ENCODE measurements at regions not wholly inside any gene's neighbourhood (a gene's known extent, or its start where the extent isn't known, plus 50 kb on each side); places are given as distances from the start of the nearest gene placed in this dataset.

DNA sequence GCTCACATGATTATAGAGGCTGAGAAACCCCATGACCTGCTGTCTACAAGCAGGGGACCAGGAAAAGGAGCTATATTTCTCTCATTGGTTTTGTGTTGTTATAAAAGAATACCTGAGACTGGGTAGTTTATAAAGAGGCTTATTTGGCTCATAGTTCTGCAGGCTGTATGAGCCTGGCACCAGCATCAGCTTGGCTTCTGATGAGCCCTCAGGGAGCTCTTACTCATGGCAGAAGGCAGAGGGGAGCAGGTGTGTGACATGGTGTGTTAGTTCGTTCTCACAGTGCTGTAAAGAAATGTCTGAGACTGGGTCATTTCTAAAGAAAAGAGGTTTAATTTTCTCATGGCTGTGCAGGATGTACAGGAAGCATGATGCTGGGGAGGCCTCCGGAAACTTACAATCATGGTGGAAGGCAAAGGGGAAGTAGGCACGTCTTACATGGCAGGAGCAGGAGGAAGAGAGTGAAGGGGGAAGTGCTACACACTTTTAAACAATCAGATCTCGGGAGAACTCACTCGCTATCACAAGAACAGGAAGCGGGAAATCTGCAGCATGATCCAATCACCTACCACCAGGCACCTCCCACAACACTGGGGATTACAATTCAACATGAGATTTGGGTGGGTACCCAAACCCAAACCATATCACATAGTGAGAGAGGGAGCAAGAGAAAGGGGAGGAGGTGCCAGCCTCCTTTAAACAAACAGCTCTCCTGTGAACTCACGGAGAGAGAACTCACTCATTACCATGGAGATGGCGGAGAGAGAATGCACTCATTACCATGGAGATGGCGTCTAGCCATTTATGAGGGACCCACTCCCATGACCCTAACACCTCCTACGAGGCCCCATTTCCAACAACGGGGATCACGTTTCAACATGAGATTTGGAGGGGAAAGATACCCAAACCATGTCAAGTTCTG, 133.4 kb downstream of the JCAD start:
- no peak for DNase-seq (ENCODE audit: low spot score)

DNA sequence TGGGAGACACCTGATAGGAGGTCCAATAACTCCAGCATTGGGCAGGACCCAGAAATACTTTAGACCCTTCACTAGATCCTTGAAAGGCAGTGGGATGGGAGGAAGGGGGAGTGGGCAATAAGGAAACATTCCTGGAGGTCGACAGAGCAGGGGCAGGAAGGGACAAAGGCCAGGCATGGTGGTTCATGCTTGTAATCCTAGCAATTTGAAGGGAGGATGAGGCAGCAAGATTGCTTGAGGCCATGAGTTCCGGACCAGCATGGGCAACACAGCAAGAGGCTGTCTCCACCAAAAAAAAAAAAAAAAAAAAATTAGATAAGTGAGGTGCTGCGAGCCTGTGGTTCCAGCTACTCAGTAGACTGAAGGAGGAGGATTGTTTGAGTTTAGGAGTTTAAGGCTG, 134.9 kb downstream of the JCAD start:
- no peak for DNase-seq (ENCODE audit: low spot score)

- DNase-seq (ENCODE audit: low spot score): no peak
These were observed 135.9 kb downstream of the JCAD start for GRCh38 chr10:29923416-29923965.

- DNase-seq (ENCODE audit: low spot score): no peak
These were observed 136.5 kb downstream of the JCAD start for GRCh38 chr10:29922892-29923291.

GRCh38 chr10:29922226-29922625, 137.2 kb downstream of the JCAD start:
- DNase-seq (ENCODE audit: low spot score): no peak

DNA sequence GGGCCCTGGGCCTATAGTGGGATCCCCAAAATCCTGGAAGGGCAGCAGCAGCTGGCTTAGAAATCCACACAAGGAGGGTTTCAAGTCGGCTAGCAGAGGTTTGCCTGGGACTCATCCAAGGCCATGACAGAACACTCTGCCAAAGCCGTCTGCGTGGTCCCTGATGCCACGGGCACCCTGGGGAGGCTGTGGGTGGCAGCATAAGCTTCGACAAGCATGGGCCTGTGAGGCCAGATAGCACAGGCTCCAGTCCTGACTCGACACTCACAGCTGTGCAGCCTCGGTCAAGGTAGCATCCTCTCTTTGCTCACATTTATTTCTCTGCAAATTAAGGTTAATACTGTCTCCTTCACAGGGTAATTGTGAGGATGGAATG, 138.3 kb downstream of the JCAD start:
- DNase-seq (ENCODE audit: low spot score): no peak

DNA sequence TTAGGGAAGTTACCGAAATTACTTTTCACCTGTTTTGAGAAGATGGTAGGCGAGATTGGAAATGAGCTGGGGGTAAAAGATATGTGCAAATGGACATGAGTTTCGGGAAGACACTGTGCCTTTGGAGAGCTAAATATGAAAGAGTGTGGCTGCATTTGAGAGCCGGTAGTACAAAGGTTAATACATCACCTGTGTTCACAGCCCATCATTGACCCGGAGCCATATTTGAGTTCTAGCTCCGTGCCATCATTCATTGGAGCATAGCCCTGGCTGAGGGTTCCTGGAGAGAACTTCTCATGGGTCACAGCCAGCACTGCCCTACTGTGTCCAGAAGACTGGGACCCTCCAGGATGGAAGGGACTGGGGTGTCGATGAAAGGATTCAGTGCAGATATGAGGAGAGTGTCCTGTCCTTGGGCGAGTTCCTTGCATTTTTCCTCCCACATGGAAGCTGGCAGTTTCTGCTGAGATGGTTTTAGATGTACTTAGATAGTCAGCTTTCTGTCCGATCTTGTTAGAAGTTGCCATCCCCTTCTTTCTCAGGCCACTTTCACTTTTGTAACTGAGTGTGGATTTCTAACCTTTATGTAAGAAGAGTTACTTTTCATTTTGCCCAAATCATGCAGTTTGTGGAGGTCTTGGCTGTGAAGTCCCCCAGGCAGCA, 138.8 kb downstream of the JCAD start:
- no peak for DNase-seq (ENCODE audit: low spot score)

DNA sequence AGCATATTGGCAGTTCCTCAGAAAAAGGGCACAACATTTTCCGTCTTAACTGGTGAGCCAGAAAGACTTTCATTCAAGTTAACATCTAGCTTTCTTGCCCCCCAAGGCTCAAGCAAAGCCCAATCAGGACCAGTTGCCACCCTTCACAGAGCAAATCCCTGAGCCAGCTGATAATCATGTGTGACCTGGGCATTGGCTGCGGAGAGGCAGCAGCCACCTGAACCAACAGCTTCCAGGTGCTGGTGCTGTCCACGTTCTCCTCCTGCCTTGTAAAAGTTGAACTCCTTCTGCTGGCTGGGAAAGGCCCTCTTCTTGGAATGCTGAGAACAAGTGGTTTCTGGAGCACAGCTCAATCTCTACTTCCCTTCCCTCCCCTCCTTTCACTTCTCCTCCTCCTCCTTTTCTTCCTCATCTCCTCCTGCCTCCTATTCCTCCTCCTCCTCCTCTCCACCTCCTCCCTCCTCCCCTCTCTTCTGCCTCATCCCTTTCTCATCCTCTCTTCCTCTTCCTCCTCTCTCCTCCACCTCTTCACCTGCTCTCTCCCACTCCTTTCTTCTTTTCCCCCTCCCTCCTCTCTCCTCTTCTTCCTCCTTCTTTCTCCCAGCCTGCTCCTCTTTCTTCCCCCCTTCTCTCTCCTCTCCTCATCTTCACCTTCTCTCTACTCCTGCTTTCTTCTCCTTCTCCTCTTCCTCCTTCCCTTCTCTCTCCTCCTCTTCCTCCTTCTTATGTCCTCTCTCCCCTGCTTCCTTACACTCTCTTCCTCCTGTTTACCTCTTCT, 140.6 kb downstream of the JCAD start:
- DNase-seq (ENCODE audit: low spot score): no peak

DNA sequence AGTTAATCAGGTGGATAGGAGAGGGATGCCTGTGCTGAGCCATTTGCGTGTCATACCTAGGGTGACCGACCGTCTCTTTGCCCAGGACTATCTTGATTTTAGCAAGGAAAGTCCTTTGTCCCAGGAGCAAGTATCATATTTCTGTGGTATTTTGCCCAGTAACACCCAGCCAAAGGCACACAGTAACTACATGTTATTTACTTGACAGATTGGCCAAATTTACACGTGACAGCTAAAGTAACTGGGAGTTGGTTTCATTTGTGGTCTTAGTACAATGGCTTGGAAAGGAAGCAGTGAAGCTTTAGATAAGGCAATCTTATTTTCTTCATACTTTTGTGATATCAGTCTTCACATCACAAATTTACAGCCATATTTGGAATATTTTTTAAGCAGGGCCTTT, 142.1 kb downstream of the JCAD start:
- DNase-seq (ENCODE audit: low spot score): no peak

- no peak for DNase-seq (ENCODE audit: low spot score)
These were observed 142.7 kb downstream of the JCAD start for GRCh38 chr10:29916669-29917068.

DNA sequence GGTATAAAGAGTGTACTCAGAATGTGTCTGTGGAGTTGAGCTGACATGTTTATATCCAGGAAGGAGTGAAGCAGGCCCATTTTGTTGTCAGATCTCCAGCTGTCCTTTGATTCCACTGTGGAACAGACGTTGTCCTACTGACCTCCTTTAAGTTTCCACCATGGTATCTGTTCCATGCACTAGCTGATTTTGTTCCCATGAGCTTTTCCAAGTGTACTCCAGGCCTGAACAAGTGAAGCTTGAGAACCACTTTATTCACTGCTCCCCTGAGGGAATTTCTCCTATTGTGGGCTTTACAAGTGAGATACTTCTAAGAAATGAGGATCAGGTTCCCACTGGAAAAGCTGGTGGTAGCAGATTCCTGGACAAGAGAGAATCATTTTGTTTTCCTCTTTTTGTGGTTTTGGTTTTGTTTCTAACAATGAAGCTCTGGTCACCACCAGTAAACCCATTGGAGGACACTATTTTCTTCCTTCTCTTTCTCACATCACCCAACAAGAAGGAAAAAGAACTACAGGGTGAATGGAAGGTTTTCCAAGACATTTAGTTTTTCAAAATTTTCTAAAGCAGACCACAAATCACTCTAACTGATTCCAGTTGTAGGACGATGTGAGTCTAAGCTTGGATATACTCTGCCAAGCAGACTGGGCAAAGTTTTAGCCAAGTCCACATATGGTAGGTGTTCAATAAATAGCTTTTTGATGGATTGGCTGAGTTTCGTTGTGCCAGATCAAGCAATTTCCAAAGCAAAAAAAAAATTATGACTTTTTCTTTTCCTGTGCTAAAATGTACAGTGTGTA, 144.2 kb downstream of the JCAD start:
- no peak for DNase-seq (ENCODE audit: low spot score)

DNA sequence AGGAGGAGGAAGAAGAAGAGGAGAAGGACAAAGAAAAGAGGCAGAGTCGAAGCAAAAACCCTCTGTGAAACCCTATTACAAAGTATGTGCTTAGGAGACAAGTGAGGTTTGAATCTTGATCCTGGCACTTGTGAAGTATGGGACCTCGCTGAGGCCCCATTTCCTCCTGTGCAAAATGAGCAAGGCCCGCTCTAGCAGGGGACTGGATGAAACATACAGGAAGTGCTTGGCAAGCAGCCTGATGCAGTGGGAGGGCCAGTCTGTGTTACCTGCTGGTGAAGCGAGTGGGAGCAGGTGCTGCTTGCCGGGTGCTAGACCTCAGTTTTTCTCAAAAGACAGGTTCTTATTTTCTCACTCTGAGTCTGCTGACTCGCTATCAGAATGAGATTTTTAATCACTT, 150.4 kb downstream of the JCAD start:
- no peak for DNase-seq (ENCODE audit: low spot score)

DNA sequence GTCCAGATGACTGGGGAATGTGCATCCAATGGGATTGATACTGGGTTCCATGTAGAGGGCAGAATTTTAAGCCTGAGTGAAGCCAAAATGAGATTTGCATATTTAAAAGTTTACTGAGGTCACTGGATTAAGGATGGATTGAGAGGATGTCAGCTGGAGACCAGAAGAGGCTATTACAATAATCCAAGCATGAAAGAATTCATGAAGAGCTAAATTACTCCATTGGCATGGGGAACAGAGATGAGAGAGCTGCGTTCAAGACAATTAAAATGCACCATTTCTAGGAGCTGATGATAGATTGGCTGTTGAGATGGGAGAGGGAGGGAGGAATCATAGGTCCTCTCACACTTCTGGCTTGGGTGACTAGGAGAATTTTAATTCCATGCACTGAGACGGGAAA, 158.5 kb downstream of the JCAD start:
- no peak for DNase-seq (ENCODE audit: low spot score)

DNA sequence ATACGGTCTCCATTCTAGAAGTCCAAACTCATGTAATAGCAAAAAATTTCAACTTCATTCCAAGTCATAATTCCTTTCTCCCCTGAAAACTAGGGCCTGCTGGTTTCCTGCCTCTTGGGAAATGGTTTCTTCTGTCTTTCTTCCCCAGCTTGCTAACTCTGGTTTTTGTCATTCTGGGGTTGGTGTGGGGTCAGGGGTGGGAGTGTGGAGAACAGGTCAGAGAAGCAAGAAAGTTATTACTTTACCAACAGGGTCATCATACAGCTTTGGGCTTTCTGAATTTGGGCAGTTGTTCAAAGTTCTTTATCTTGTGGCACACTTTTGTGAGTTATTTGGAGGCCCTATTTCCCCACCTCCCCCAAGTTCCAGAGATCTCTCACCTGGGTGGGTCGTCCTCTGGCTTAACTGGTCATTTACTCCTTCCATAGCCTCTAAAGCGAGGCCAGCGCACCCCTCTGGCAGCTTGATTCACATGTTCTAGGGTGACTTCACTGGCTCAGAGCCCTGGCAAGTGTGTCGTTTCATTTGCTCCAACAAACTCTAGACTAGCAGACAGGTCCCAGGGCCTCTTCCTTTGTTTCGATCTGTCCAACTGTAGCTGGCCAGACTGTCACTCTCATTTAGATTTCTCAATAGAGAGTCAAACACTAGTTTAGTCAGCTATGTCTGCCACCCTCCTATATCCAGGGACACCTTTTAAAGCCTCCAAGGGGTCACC, 161.2 kb downstream of the JCAD start:
- DNase-seq (ENCODE audit: low spot score): no peak

DNA sequence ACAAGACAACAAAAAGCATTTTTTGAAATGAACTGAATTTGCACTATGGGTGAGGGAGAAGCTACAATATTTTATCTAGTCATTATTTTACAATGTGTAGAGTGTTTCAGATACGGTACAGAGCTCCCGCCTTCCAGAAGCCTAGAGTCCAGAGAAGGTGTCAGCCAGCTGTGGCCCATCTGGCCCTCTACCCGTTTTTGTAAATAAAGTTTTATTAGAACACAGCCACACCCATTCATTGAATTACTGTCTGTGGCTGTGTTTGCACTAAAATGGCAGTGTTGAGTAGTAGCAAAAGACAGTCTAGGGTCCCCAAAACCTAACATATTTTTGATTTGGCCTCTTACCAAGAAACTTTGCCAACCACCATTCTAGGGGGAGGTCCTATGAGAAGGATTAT, 162.0 kb downstream of the JCAD start:
- DNase-seq (ENCODE audit: low spot score): no peak

DNA sequence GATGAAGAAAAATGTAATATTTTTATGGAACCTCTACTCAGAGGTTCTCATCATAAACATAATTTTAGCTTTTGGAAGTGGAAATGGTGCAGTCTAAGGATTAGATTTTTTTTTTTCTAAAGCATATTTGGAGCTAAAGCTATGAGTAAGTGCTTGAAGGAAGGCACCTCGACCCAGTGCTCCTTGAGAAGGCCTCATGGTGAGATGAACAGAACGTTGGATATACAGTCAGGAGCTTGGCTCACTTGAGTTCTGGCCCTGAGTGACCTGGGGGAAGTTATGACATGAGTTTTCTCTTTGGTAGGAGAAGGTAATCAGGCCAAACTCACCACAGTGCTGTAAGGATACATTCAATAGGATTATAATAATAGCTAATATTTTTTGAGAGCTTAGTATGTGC, 163.3 kb downstream of the JCAD start:
- DNase-seq (ENCODE audit: low spot score): no peak

- DNase-seq (ENCODE audit: low spot score): no peak
These were observed 163.9 kb downstream of the JCAD start for GRCh38 chr10:29895456-29895855.

DNA sequence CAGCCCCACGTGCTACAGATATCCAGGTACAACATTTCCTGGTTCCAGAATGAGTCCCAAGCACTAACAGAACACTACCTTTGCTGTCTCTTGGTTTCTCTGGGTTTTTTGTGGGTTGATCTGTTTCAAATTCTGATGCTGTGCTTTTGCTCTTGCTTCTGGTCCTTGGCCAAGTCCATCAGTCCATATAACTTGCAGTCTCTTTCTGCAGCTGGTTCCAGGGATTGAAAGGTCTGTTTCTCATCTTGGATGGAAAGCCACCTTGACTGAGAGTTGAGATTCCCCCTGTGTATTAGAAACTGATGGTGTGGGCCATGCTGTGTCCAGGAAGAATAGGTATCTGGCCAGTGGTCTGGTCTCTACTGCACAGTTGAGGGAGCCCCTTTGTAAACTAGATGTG, 171.1 kb downstream of the JCAD start:
- DNase-seq (ENCODE audit: low spot score): no peak

DNA sequence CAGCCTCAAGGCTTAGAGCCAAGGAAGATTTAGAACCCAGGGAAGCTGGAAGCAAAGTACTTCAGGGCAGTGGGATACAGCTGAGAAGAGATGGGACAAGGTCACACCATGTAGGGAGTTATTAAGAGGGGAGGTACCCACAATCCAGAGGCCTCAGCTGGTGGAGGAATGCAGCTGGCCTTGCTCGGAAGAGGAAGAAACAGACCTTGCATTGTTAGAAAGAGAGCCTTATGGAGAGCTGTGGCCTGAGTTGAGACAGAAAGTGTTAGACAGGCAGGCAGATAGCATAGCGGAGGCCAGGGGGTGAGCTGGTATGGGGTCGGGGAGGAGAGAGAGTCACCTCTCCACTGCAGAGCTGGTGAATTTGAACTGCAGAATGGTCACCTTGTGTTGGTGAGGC, 173.1 kb downstream of the JCAD start:
- no peak for DNase-seq (ENCODE audit: low spot score)

- DNase-seq (ENCODE audit: low spot score): no peak
These were observed 176.2 kb downstream of the JCAD start for GRCh38 chr10:29883231-29883630.

DNA sequence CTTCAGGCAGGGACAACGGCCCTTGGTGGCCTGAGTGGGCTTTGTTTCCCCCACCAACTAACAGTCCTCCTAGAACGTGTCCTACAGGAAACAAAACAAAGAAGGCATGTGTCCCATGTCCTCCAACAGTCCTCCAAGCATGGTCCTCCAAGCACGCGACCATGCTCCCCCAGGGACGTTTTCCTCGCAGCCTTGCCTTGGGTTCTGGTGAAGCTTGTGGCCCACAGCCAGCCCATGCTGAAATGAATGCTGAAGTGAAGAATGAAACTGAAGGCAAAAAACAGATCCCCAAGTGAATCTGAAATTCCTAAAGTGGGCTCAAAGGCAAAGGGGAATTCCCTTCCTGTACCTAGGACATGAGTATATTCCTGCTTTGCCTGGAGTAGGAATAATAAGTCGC, 176.6 kb downstream of the JCAD start:
- no peak for DNase-seq (ENCODE audit: low spot score)
